AG10803 (cell line): ENCODE measurements at regions not wholly inside any gene's neighbourhood (a gene's known extent, or its start where the extent isn't known, plus 50 kb on each side); places are given as distances from the start of the nearest gene placed in this dataset.

Experiments used
- DNase-seq: peaks from one replicate; pipeline ENCODE4 v3.0.0; 2010; ENCODE audit warnings: low read depth
- H3K4me3 ChIP-seq: 2 replicates; pipeline ENCODE4 v1.5.1; 2011; ENCODE audit warnings: mild to moderate bottlenecking, low read length, control low read depth
- CTCF ChIP-seq: conservative IDR thresholded peaks from 2 replicates; pipeline ENCODE4 v1.5.1; 2011; ENCODE audit warnings: mild to moderate bottlenecking, low read length, control low read depth, inconsistent platforms

- H3K4me3 ChIP-seq = no peak overlapping the region
- peak; percentile 40 for DNase-seq
- no peak for TF ChIP-seq CTCF
Observed at GRCh38 chr6:17226786-17227233, 54.4 kb upstream of the RBM24 start.

GRCh38 chr6:17227403-17227802, 53.8 kb upstream of the RBM24 start:
- no peak overlapping the region for H3K4me3 ChIP-seq
- TF ChIP-seq CTCF = no peak

More at GRCh38 chr6:17227403-17227802, 53.8 kb upstream of the RBM24 start:
- no peak for DNase-seq
